ENCODE measurements at regions not wholly inside any gene's neighbourhood (a gene's known extent, or its start where the extent isn't known, plus 50 kb on each side); places are given as distances from the start of the nearest gene placed in this dataset.

DNA sequence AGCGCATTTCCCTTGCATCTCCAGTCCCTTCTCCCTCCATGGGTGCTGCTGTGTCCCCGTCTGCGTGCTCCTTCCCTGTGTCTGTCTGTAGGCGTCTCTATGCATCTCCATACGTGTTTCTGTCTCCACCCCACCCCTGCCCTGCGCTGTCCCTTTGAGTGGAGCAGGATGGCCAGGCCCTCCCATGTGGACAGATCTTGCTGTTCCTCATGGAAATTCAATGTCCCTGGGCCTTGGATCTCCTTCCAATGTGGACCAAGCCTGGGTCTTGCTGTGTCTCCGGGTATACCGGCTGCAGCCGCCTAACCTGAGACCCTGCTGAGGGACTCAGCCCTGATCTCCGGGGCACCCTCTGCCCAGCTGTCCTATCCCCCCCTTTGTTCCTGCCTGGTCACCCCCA lies 172.7 kb downstream of the BMP7 start:
- H3K27ac ChIP-seq (ENCODE audit: low read depth in 1 of 2, low read length in 2 of 2), result no peak overlapping the region
- ATAC-seq (ENCODE audit: poor library complexity) (no peak), DNase-seq (no peak)
- peaks cover 3% of the 10 kb centered on the region in 2 experiments for H3K27me3 ChIP-seq (ENCODE audit: control insufficient read depth in 1 of 2, insufficient read depth in 2 of 2, low read length in 2 of 2)
- Mint-ChIP-seq H3K4me3 (no peak overlapping the region), H3K4me1 (ENCODE audit: low read depth) (peaks cover 13% of the 10 kb centered on the region), H3K27ac (no peak overlapping the region), H3K9me3 (no peaks in the 10 kb centered on the region), H3K36me3 (ENCODE audit: low read depth) (no peaks in the 10 kb centered on the region), H3K27me3 (peaks cover 20% of the 10 kb centered on the region)
- ChIA-PET CTCF (no interaction called here), POLR2A (no interaction called here)
- intact Hi-C loops (cut with DNase I, micrococcal nuclease), result loop anchor here (5.0 kb wide), 2 partner anchors 404 to 1114 kb away; no protein-coding TSS in a partner anchor
- TF ChIP-seq, protein P1, sequence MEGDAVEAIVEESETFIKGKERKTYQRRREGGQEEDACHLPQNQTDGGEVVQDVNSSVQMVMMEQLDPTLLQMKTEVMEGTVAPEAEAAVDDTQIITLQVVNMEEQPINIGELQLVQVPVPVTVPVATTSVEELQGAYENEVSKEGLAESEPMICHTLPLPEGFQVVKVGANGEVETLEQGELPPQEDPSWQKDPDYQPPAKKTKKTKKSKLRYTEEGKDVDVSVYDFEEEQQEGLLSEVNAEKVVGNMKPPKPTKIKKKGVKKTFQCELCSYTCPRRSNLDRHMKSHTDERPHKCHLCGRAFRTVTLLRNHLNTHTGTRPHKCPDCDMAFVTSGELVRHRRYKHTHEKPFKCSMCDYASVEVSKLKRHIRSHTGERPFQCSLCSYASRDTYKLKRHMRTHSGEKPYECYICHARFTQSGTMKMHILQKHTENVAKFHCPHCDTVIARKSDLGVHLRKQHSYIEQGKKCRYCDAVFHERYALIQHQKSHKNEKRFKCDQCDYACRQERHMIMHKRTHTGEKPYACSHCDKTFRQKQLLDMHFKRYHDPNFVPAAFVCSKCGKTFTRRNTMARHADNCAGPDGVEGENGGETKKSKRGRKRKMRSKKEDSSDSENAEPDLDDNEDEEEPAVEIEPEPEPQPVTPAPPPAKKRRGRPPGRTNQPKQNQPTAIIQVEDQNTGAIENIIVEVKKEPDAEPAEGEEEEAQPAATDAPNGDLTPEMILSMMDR (IDR thresholded peaks at IDR 0.05), result no peak
- no peaks in the 10 kb centered on the region for H3K36me3 ChIP-seq (ENCODE audit: insufficient read depth, low read length)
- no peak overlapping the region for H3K4me3 ChIP-seq (ENCODE audit: low read length)
- peaks cover 0 to 18% of the 10 kb centered on the region in 2 experiments for H3K9me3 ChIP-seq (ENCODE audit: control insufficient read depth in 1 of 2, insufficient read depth in 1 of 2, low read length in 2 of 2)
- H3K4me1 ChIP-seq (ENCODE audit: insufficient read depth, low read length), result peaks cover 8% of the 10 kb centered on the region

DNA sequence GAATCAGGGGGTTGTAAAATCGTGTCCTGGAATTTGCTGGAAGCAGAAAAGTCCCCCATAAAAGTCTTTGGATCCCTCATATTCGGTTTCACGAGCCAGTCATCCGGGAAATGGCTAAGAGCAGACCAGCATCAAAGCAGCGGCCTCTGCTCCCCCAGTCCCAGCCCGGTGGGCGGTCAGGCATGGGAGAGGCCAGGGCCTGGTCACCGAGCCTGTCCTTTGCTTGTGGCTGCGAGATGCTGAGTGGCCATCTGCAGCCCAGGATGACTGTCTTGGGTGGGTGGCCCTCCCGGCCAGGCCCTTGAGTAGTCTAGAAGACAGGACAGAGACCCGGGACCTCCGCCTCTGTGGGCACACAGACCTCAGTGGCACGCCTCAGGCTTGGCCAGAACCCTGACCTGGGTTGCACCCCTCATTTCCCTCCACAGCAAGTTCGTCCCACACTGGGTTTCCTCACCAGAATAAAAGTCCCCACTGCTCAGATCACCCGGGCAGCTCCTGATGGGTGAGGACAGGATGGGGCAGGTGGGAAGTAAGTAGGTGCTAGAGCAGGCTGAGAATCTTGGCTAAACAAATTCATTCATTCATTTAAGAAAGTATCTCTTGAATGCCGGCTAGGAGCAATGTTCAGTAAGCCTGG lies 172.1 kb downstream of the BMP7 start:
- ChIA-PET CTCF (no interaction called here), POLR2A (no interaction called here)
- Histone ChIP-seq H3K27me3 (ENCODE audit: control insufficient read depth in 1 of 2, insufficient read depth in 2 of 2, low read length in 2 of 2) (peaks cover 3% of the 10 kb centered on the region in 2 experiments), H3K36me3 (ENCODE audit: insufficient read depth, low read length) (no peaks in the 10 kb centered on the region), H3K4me1 (ENCODE audit: insufficient read depth, low read length) (peaks cover 8% of the 10 kb centered on the region), H3K4me3 (ENCODE audit: low read length) (no peak overlapping the region), H3K27ac (ENCODE audit: low read depth in 1 of 2, low read length in 2 of 2) (no peak overlapping the region), H3K9me3 (ENCODE audit: control insufficient read depth in 1 of 2, insufficient read depth in 1 of 2, low read length in 2 of 2) (peaks cover 0 to 18% of the 10 kb centered on the region in 2 experiments)
- no peak overlapping the region for H3K4me3 Mint-ChIP-seq
- TF ChIP-seq, protein P1 (IDR thresholded peaks at IDR 0.05), result no peak
- ATAC-seq (ENCODE audit: poor library complexity) (no peak), DNase-seq (no peak)
- peaks cover 21% of the 10 kb centered on the region for H3K27me3 Mint-ChIP-seq
- intact Hi-C loops (cut with DNase I, micrococcal nuclease), result loop anchor here (5.0 kb wide), 2 partner anchors 403 to 1113 kb away; no protein-coding TSS in a partner anchor
- no peaks in the 10 kb centered on the region for H3K9me3 Mint-ChIP-seq
- H3K27ac Mint-ChIP-seq, result no peak overlapping the region
- peaks cover 13% of the 10 kb centered on the region for H3K4me1 Mint-ChIP-seq (ENCODE audit: low read depth)
- H3K36me3 Mint-ChIP-seq (ENCODE audit: low read depth), result no peaks in the 10 kb centered on the region

DNA sequence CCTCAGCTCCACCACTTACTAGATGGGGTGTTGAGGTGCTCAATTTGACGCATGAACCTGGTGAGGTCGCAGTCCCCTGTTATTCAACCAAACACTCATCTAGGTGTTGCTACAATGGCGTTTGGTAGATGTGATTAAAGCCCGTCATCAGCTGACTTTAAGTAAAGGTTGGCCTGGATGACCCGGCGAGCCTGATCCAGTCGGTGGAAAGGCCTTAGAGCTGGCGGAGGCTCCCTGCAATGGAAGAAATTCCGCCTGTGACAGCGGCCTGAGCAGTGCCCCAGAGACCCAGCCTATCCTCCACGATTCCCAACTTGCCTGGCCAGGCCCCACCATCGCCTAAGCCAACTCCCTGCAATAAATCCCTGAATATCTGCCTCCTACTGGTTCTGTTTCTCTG lies 171.4 kb downstream of the BMP7 start:
- TF ChIP-seq, protein P1 (IDR thresholded peaks at IDR 0.05), result no peak
- Mint-ChIP-seq H3K27me3 (peaks cover 28% of the 10 kb centered on the region), H3K9me3 (no peaks in the 10 kb centered on the region), H3K27ac (no peak overlapping the region), H3K36me3 (ENCODE audit: low read depth) (no peaks in the 10 kb centered on the region), H3K4me3 (no peak overlapping the region), H3K4me1 (ENCODE audit: low read depth) (peaks cover 13% of the 10 kb centered on the region)
- POLR2A ChIA-PET, result no interaction called here
- Histone ChIP-seq H3K27ac (ENCODE audit: low read depth in 1 of 2, low read length in 2 of 2) (no peak overlapping the region), H3K27me3 (ENCODE audit: control insufficient read depth in 1 of 2, insufficient read depth in 2 of 2, low read length in 2 of 2) (peaks cover 3% of the 10 kb centered on the region in 2 experiments), H3K36me3 (ENCODE audit: insufficient read depth, low read length) (no peaks in the 10 kb centered on the region), H3K9me3 (ENCODE audit: control insufficient read depth in 1 of 2, insufficient read depth in 1 of 2, low read length in 2 of 2) (peaks cover 0 to 13% of the 10 kb centered on the region in 2 experiments), H3K4me1 (ENCODE audit: insufficient read depth, low read length) (peaks cover 8% of the 10 kb centered on the region), H3K4me3 (ENCODE audit: low read length) (no peak overlapping the region)
- DNase-seq, result no peak
- intact Hi-C loops (cut with DNase I, micrococcal nuclease), result loop anchor here (5.0 kb wide), 2 partner anchors 402 to 1112 kb away; no protein-coding TSS in a partner anchor
- CTCF ChIA-PET, result no interaction called here
- ATAC-seq (ENCODE audit: poor library complexity), result no peak

Measured in CD4-positive, alpha-beta T cell (primary cell).